ENCODE measurements at regions not wholly inside any gene's neighbourhood (a gene's known extent, or its start where the extent isn't known, plus 50 kb on each side); places are given as distances from the start of the nearest gene placed in this dataset.

GRCh38 chr4:154035341-154035740 is 246.5 kb upstream of the SFRP2 start:
- DNase-seq (ENCODE audit: low spot score): no peak
- no peak for ATAC-seq

GRCh38 chr4:154033921-154034320 is 245.0 kb upstream of the SFRP2 start:
- no peak for ATAC-seq
- DNase-seq (ENCODE audit: low spot score): no peak

DNA sequence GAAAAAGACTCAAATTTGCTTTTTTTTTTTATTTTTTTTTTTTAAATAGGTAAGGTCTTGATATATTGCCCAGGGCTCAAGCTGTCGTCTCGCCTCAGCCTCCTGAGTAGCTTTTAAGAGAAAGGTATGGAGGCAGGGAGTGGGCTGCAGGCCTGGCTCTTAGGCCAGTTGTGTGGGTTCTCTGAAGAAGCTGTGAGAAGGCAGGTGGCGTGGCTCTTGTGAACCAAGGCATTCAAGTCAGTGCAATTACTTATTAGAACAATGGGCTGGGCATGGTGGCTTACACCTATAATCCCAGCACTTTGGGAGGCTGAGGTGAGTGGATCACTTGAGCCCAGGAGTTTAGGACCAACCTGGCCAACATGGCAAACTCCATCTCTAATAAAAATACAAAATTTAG is 244.0 kb upstream of the SFRP2 start:
- ATAC-seq: no peak
- no peak for DNase-seq (ENCODE audit: low spot score)

- ATAC-seq (no peak), DNase-seq (ENCODE audit: low spot score) (no peak)
These were observed 241.9 kb upstream of the SFRP2 start for GRCh38 chr4:154030746-154031145.

DNA sequence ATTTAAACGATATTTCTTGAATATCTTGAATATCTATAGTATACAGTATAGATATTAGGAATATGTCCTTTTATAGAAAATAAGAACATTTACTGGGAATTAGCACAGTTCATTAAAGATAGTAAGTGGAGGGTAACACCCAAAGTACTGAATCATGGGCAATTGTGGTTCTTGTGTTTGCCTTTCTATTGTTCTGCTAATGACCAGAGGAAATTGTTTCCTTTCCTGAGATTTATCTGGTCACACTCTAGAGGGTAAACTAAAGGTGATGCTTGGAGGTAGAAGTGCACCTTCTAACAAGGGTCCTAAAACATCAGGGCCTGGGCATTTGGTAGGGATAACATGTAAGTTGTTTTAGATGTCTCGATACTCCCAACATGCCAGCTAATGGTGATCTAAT is 241.3 kb upstream of the SFRP2 start:
- DNase-seq (ENCODE audit: low spot score): no peak
- no peak for ATAC-seq

DNA sequence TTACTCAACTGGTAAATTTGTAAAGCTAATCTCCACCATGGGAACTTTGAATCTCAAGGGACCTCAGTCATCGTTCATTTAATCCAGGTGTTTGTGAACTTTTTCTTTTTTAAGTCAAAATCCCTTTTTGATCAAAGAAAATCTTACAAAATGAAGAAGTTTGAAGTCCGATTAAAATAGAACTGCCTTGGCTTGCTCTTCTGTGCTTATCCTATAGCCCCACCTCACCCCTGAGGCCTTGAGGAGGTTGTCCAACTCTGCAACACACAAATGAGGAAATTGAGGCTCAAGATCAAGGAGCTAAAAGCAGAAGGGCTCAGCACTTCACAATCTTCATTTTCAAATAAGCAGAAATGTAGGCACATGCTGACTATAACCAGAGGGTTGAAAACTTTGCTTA is 240.3 kb upstream of the SFRP2 start:
- ATAC-seq (no peak), DNase-seq (ENCODE audit: low spot score) (no peak)

GRCh38 chr4:154025110-154025509 is 236.2 kb upstream of the SFRP2 start:
- ATAC-seq: no peak

GRCh38 chr4:154024097-154024694 is 235.3 kb upstream of the SFRP2 start:
- no peak for DNase-seq (ENCODE audit: low spot score)

More at GRCh38 chr4:154025110-154025509, 236.2 kb upstream of the SFRP2 start:
- no peak for DNase-seq (ENCODE audit: low spot score)

DNA sequence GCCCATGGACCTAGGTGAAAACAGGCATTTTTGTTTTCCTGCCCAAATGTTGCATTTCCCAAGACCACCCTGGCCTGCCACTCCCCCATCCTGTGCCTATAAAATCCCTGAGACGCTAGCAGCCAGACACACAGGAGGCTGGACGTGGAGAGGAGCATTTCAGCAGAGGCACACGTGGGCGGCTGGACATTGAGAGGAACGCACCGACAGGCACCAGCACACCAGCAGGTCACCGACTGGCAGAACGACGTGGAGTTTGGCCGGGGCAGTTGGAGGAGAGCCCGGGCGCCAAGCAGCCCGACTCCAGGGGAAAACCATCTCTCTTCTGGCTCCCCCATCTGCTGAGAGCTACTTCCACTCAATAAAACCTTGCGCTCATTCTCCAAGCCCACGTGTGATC is 234.8 kb upstream of the SFRP2 start:
- peak; percentile 91 for DNase-seq (ENCODE audit: low spot score)

More at GRCh38 chr4:154024097-154024694, 235.3 kb upstream of the SFRP2 start:
- ATAC-seq: peak; percentile 77

GRCh38 chr4:154019811-154020210 is 230.9 kb upstream of the SFRP2 start:
- no peak for DNase-seq (ENCODE audit: low spot score)
- ATAC-seq: no peak

More for the DNA sequence above, 234.8 kb upstream of the SFRP2 start:
- peak; percentile 97 for ATAC-seq

- DNase-seq (ENCODE audit: low spot score) (no peak), ATAC-seq (no peak)
These were observed 229.8 kb upstream of the SFRP2 start for GRCh38 chr4:154018659-154019058.

- DNase-seq (ENCODE audit: low spot score) (no peak), ATAC-seq (no peak)
These were observed 226.7 kb upstream of the SFRP2 start for GRCh38 chr4:154015578-154015977.

GRCh38 chr4:154014407-154015321 is 225.8 kb upstream of the SFRP2 start:
- DNase-seq (ENCODE audit: low spot score) (no peak), ATAC-seq (no peak)

GRCh38 chr4:154013576-154013975 is 224.7 kb upstream of the SFRP2 start:
- DNase-seq (ENCODE audit: low spot score) (no peak), ATAC-seq (no peak)

GRCh38 chr4:154010371-154010770 is 221.5 kb upstream of the SFRP2 start:
- DNase-seq (ENCODE audit: low spot score) (no peak), ATAC-seq (no peak)

DNA sequence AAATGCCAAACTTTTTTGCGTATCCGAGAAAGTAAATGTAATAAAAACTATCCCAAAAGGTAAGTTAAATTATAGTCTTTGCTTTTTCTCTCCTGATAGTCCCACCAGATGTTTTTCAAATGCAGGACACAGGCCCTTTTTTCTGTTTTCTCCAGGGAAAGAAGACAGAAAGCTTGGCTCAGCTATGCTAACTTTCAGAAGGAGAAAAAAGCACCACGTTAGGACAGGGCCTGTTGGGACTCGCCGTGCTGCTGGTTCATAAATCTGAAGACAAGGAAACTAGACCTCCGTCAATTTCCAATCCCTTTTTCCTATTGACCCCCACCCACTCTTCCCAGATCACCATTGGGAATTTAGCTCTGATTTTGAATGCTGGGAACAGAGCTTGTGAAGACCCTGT is 220.9 kb upstream of the SFRP2 start:
- DNase-seq (ENCODE audit: low spot score) (no peak), ATAC-seq (no peak)

GRCh38 chr4:154009191-154009590 is 220.3 kb upstream of the SFRP2 start:
- no peak for DNase-seq (ENCODE audit: low spot score)
- ATAC-seq: no peak

GRCh38 chr4:154005171-154005520 is 216.3 kb upstream of the SFRP2 start:
- ATAC-seq (no peak), DNase-seq (ENCODE audit: low spot score) (no peak)

GRCh38 chr4:154004507-154005170 is 215.8 kb upstream of the SFRP2 start:
- DNase-seq (ENCODE audit: low spot score) (no peak), ATAC-seq (no peak)

GRCh38 chr4:154004016-154004415 is 215.1 kb upstream of the SFRP2 start:
- DNase-seq (ENCODE audit: low spot score) (no peak), ATAC-seq (no peak)

DNA sequence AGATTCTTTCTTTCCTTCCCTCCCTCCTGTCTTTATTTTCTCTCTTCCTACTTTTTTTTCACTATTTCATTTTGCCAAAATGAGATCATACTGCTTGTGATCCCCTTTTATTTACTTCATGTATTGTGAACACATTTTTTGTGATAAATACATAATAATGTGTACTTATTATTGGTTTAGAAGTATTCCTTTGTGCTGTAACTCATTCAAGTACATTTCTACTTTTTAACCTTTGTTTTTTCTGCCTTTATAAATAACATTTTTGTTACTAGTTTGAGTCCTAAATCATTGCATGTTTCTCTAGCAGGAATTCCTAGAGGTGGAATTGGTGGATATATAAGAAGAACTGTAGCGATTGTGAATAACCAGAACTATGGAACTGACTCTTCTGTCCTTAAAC is 214.5 kb upstream of the SFRP2 start:
- DNase-seq (ENCODE audit: low spot score): no peak
- ATAC-seq: no peak

DNA sequence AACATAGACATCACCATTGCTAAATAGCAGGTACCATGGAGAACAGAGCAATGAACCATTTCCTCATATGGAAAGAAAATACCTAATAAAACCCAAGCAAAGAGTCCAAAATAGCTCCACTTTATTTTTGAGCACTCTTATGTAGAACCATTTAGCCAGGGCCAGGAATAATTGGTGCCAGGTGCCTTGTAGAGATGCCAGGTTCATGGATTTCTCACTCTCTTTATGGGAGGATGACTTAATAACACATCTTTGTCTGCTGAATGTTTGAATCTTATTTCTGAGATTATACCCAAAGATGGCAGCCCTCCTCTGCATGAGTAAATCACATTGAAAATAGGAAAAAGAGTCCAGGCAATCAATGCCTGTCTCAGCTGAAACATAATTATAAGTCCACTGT is 212.3 kb upstream of the SFRP2 start:
- ATAC-seq: no peak
- DNase-seq (ENCODE audit: low spot score): no peak
